ENCODE measurements at regions not wholly inside any gene's neighbourhood (a gene's known extent, or its start where the extent isn't known, plus 50 kb on each side); places are given as distances from the start of the nearest gene placed in this dataset.

GRCh38 chr16:20236579-20237289, 90.6 kb downstream of the GP2 start:
- TF ChIP-seq CTCF (IDR thresholded peaks at IDR 0.05) = no peak
- TF ChIP-seq POLR2A (IDR thresholded peaks at IDR 0.05; ENCODE audit: low read depth) = no peak
